ENCODE measurements at regions not wholly inside any gene's neighbourhood (a gene's known extent, or its start where the extent isn't known, plus 50 kb on each side); places are given as distances from the start of the nearest gene placed in this dataset.
"Not testable (repeated sequence)": the region's sequence is repeated elsewhere in the genome, so short reads cannot be mapped to it uniquely, and the experiment has no call there.

GRCh38 chr2:10183146-10183675, 60.7 kb downstream of the RRM2 start:
- DNase-seq (ENCODE audit: low spot score) = no peak

- no peak for DNase-seq (ENCODE audit: low spot score)
Measured at GRCh38 chr2:10184421-10184820, 61.9 kb downstream of the RRM2 start.

GRCh38 chr2:10185046-10185445, 62.5 kb downstream of the RRM2 start:
- DNase-seq (ENCODE audit: low spot score) = no peak

GRCh38 chr2:10185755-10186154, 63.2 kb downstream of the RRM2 start:
- DNase-seq (ENCODE audit: low spot score) = no peak

GRCh38 chr2:10186868-10187535, 64.5 kb downstream of the RRM2 start:
- no peak for DNase-seq (ENCODE audit: low spot score)

- no peak for DNase-seq (ENCODE audit: low spot score)
Measured at GRCh38 chr2:10187661-10188060, 65.1 kb downstream of the RRM2 start.

GRCh38 chr2:10188211-10188610, 65.7 kb downstream of the RRM2 start:
- peak; percentile 31 for DNase-seq (ENCODE audit: low spot score)

GRCh38 chr2:10188729-10189305, 66.3 kb downstream of the RRM2 start:
- no peak for DNase-seq (ENCODE audit: low spot score)

GRCh38 chr2:10190255-10190654, 67.7 kb downstream of the RRM2 start:
- DNase-seq (ENCODE audit: low spot score) = no peak

- DNase-seq (ENCODE audit: low spot score) = no peak
Measured at GRCh38 chr2:10190737-10191532, 68.4 kb downstream of the RRM2 start.

GRCh38 chr2:10191554-10191953, 69.0 kb downstream of the RRM2 start:
- DNase-seq (ENCODE audit: low spot score) = no peak

- DNase-seq (ENCODE audit: low spot score) = no peak
Measured at GRCh38 chr2:10192392-10193015, 70.0 kb downstream of the RRM2 start.

GRCh38 chr2:10193276-10193795, 70.8 kb downstream of the RRM2 start:
- DNase-seq (ENCODE audit: low spot score) = no peak

- no peak for DNase-seq (ENCODE audit: low spot score)
Measured at GRCh38 chr2:10193851-10194820, 71.6 kb downstream of the RRM2 start.

- no peak for DNase-seq (ENCODE audit: low spot score)
Measured at GRCh38 chr2:10195278-10196109, 73.0 kb downstream of the RRM2 start.

GRCh38 chr2:10196110-10196892, 73.8 kb downstream of the RRM2 start:
- DNase-seq (ENCODE audit: low spot score) = no peak

GRCh38 chr2:10196948-10197696, 74.6 kb downstream of the RRM2 start:
- no peak for DNase-seq (ENCODE audit: low spot score)

GRCh38 chr2:10197697-10198076, 75.1 kb downstream of the RRM2 start:
- DNase-seq (ENCODE audit: low spot score) = no peak

- not testable (repeated sequence) for DNase-seq (ENCODE audit: low spot score)
Measured at GRCh38 chr2:10198482-10198881, 75.9 kb downstream of the RRM2 start.

Measured in cerebellar cortex (tissue), 1 donor.